ENCODE measurements at regions not wholly inside any gene's neighbourhood (a gene's known extent, or its start where the extent isn't known, plus 50 kb on each side); places are given as distances from the start of the nearest gene placed in this dataset.

- TF ChIP-seq, protein P1, sequence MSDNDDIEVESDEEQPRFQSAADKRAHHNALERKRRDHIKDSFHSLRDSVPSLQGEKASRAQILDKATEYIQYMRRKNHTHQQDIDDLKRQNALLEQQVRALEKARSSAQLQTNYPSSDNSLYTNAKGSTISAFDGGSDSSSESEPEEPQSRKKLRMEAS (CRISPR knock-in tag; IDR thresholded peaks at IDR 0.05): no peak
- TF ChIP-seq CBFB (CRISPR knock-in tag; IDR thresholded peaks at IDR 0.05; ENCODE audit: low read depth) (no peak), GRHL2 (CRISPR knock-in tag; IDR thresholded peaks at IDR 0.05; ENCODE audit: insufficient replicate concordance, severe bottlenecking) (no peak), ZBTB43 (CRISPR knock-in tag; IDR thresholded peaks at IDR 0.05) (no peak), PRDM15 (CRISPR knock-in tag; IDR thresholded peaks at IDR 0.05) (no peak), ZNF671 (CRISPR knock-in tag; IDR thresholded peaks at IDR 0.05) (0 out of 2 replicates have a peak, but pooled peaks have one; percentile 52), HMGA2 (CRISPR knock-in tag; IDR thresholded peaks at IDR 0.05) (peak; percentile 22; the same call in 1 of the 2 replicates), CREM (CRISPR knock-in tag; IDR thresholded peaks at IDR 0.05) (no peak), MYBL2 (CRISPR knock-in tag; IDR thresholded peaks at IDR 0.05) (no peak), FOXJ3 (CRISPR knock-in tag; IDR thresholded peaks at IDR 0.05; ENCODE audit: borderline replicate concordance) (no peak), ZNF416 (CRISPR knock-in tag; IDR thresholded peaks at IDR 0.05) (peak; percentile 85), E2F1 (CRISPR knock-in tag; IDR thresholded peaks at IDR 0.05) (no peak), ZNF232 (CRISPR knock-in tag; IDR thresholded peaks at IDR 0.05) (no peak), KAT7 (CRISPR knock-in tag; IDR thresholded peaks at IDR 0.05; ENCODE audit: borderline replicate concordance) (no peak), TCF7 (CRISPR knock-in tag; IDR thresholded peaks at IDR 0.05; ENCODE audit: low read depth) (no peak), CREB1 (CRISPR knock-in tag; IDR thresholded peaks at IDR 0.05) (no peak), ETV6 (CRISPR knock-in tag; IDR thresholded peaks at IDR 0.05) (no peak), RELA (CRISPR knock-in tag; IDR thresholded peaks at IDR 0.05; ENCODE audit: borderline replicate concordance) (no peak), MLX (CRISPR knock-in tag; IDR thresholded peaks at IDR 0.05) (no peak), AR (CRISPR knock-in tag; IDR thresholded peaks at IDR 0.05) (peak; percentile 73; the same call in 1 of the 2 replicates), MXD4 (CRISPR knock-in tag; IDR thresholded peaks at IDR 0.05; ENCODE audit: borderline replicate concordance) (no peak), ZBTB21 (CRISPR knock-in tag; IDR thresholded peaks at IDR 0.05; ENCODE audit: borderline replicate concordance) (no peak)
- TF ChIP-seq, protein P2, sequence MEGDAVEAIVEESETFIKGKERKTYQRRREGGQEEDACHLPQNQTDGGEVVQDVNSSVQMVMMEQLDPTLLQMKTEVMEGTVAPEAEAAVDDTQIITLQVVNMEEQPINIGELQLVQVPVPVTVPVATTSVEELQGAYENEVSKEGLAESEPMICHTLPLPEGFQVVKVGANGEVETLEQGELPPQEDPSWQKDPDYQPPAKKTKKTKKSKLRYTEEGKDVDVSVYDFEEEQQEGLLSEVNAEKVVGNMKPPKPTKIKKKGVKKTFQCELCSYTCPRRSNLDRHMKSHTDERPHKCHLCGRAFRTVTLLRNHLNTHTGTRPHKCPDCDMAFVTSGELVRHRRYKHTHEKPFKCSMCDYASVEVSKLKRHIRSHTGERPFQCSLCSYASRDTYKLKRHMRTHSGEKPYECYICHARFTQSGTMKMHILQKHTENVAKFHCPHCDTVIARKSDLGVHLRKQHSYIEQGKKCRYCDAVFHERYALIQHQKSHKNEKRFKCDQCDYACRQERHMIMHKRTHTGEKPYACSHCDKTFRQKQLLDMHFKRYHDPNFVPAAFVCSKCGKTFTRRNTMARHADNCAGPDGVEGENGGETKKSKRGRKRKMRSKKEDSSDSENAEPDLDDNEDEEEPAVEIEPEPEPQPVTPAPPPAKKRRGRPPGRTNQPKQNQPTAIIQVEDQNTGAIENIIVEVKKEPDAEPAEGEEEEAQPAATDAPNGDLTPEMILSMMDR (IDR thresholded peaks at IDR 0.05): no peak
- TF ChIP-seq, protein P3, sequence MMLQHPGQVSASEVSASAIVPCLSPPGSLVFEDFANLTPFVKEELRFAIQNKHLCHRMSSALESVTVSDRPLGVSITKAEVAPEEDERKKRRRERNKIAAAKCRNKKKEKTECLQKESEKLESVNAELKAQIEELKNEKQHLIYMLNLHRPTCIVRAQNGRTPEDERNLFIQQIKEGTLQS (CRISPR knock-in tag; conservative IDR thresholded peaks at IDR 0.05): no peak
- TF ChIP-seq, protein P4, sequence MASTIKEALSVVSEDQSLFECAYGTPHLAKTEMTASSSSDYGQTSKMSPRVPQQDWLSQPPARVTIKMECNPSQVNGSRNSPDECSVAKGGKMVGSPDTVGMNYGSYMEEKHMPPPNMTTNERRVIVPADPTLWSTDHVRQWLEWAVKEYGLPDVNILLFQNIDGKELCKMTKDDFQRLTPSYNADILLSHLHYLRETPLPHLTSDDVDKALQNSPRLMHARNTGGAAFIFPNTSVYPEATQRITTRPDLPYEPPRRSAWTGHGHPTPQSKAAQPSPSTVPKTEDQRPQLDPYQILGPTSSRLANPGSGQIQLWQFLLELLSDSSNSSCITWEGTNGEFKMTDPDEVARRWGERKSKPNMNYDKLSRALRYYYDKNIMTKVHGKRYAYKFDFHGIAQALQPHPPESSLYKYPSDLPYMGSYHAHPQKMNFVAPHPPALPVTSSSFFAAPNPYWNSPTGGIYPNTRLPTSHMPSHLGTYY (CRISPR knock-in tag; IDR thresholded peaks at IDR 0.05): no peak
Observed at GRCh38 chr6:114418304-114418972, 75.6 kb upstream of the HS3ST5 start (continued).
